K562 (cell line): ENCODE measurements at regions not wholly inside any gene's neighbourhood (a gene's known extent, or its start where the extent isn't known, plus 50 kb on each side); places are given as distances from the start of the nearest gene placed in this dataset.

Source experiments
- ATAC-seq: fragments of 200-7000 bp; cut with Tn5 transposase; 3 replicates; pipeline ENCODE4 v1.9.1; 2020; ENCODE audit warnings: moderate library complexity
- BruUV-seq: library from RNA; stranded (reverse); fragments of 400-500 nt; replicated peaks from 2 replicates; lab custom pipeline; 2021; lab: Mats Ljungman, UMichigan
- CTCF ChIA-PET: fragments of 300-600 bp; formaldehyde crosslinking; extraction: SDS; loops from one replicate; lab custom pipeline; 2021; ENCODE audit warnings: low intra/inter-chr PET ratio; lab: Yijun Ruan, JAX
- POLR2A ChIA-PET: fragments of 300-600, 350-650 bp; sonication (Branson Sonifier 250); formaldehyde crosslinking; extraction: SDS; loops from one replicate; lab custom pipeline; 2021; ENCODE audit warnings: antibody characterized with exemption, inconsistent platforms; lab: Yijun Ruan, JAX
- DNase-seq, 4 experiments: peaks; one replicate each; pipeline versions ENCODE4 v3.0.0 to v3.0.0-alpha.2; 2011 to 2018; ENCODE audit warnings: low spot score in 3 of 4, mixed read lengths in 3 of 4; ENCODE audit errors: extremely low read depth in 1 of 4
- FAIRE-seq: peaks from 2 replicates; lab custom pipeline; 2011; peaks lifted over from hg19 to GRCh38; lab: Jason Lieb, UNC
- H2AFZ ChIP-seq: 2 replicates; pipeline ENCODE4 v1.6.0; 2011; ENCODE audit warnings: low read depth, low read length, control low read depth, inconsistent platforms
- H3K27ac ChIP-seq: fragments of 200-600 bp; 3 replicates; pipeline ENCODE4 v1.8.0; 2011; ENCODE audit warnings: low read depth, mild to moderate bottlenecking, control low read depth, inconsistent platforms, low read length, moderate library complexity, mixed read lengths; ENCODE audit errors: extremely low read depth
- H3K27me3 ChIP-seq, 2 experiments: fragments of 300-600 bp in 1 of 2; 2 replicates in 1 of 2; 3 replicates in 1 of 2; pipeline versions ENCODE4 v1.6.0 to v1.8.0; 2011; ENCODE audit warnings: inconsistent platforms in 2 of 2, low read length in 2 of 2, mild to moderate bottlenecking in 1 of 2, mixed read lengths in 1 of 2, moderate library complexity in 1 of 2; ENCODE audit not compliant: control insufficient read depth in 2 of 2, insufficient read depth in 2 of 2
- H3K36me3 ChIP-seq: fragments of 300-600 bp; 3 replicates; pipeline ENCODE4 v1.8.0; 2011; ENCODE audit warnings: mild to moderate bottlenecking, low read length, inconsistent platforms; ENCODE audit not compliant: control insufficient read depth, insufficient read depth
- H3K4me1 ChIP-seq, 2 experiments: fragments of 200-600 bp in 1 of 2; replicated peaks in 1 of 2; 2 replicates in 1 of 2; 3 replicates in 1 of 2; pipeline versions ENCODE4 v1.5.1 to v1.8.0; 2011; ENCODE audit warnings: inconsistent platforms in 2 of 2, low read length in 2 of 2, mild to moderate bottlenecking in 1 of 2, mixed read lengths in 1 of 2, moderate library complexity in 1 of 2; ENCODE audit not compliant: control insufficient read depth in 2 of 2, insufficient read depth in 2 of 2
- H3K4me2 ChIP-seq: 2 replicates; pipeline ENCODE4 v1.6.1; 2011; ENCODE audit warnings: low read length, control low read depth, inconsistent platforms, mixed read lengths; ENCODE audit not compliant: insufficient read depth
- H3K4me3 ChIP-seq: fragments of 200-600 bp; sonication (generic), shearing (Covaris generic); 2 replicates; pipeline ENCODE4 v1.5.1; 2016; ENCODE audit warnings: control low read depth, inconsistent platforms
- H3K79me2 ChIP-seq: fragments of 200-600 bp; 3 replicates; pipeline ENCODE4 v1.8.0; 2011; ENCODE audit warnings: low read length, inconsistent platforms; ENCODE audit not compliant: control insufficient read depth, insufficient read depth
- H3K9ac ChIP-seq, 2 experiments: 2 replicates each; pipeline versions ENCODE4 v1.6.0 to v1.6.1; 2011; ENCODE audit warnings: low read depth in 2 of 2, low read length in 2 of 2, control low read depth in 1 of 2, inconsistent platforms in 1 of 2, mild to moderate bottlenecking in 1 of 2, mixed read lengths in 1 of 2; ENCODE audit not compliant: insufficient read depth in 1 of 2
- H3K9me1 ChIP-seq: one replicate; pipeline ENCODE4 v1.6.0; 2011; ENCODE audit warnings: inconsistent platforms, mild to moderate bottlenecking, low read length, moderate library complexity; ENCODE audit not compliant: control insufficient read depth, insufficient read depth
- H3K9me3 ChIP-seq: replicated peaks from 2 replicates; pipeline ENCODE4 v1.5.1; 2011; ENCODE audit warnings: low read depth, low read length, inconsistent platforms; ENCODE audit not compliant: control insufficient read depth, insufficient read depth
- H4K20me1 ChIP-seq: replicated peaks from 2 replicates; pipeline ENCODE4 v1.6.1; 2011; ENCODE audit warnings: low read length, inconsistent platforms, mixed read lengths; ENCODE audit not compliant: control insufficient read depth, insufficient read depth
- FOXA1 ChIP-seq: fragments of 450-650 bp; IDR thresholded peaks from 2 replicates; pipeline ENCODE4 v1.6.1; 2016; ENCODE audit warnings: mild to moderate bottlenecking, borderline replicate concordance
- KAT2B ChIP-seq: IDR thresholded peaks from one replicate; pipeline ENCODE4 v1.6.1; 2012; ENCODE audit warnings: low read depth, mild to moderate bottlenecking, control low read depth, inconsistent platforms, low read length, moderate library complexity
- KAT8 ChIP-seq: fragments of 450-650 bp; IDR thresholded peaks from 2 replicates; pipeline ENCODE4 v1.6.1; 2016; ENCODE audit warnings: low read depth, mild to moderate bottlenecking
- MEF2D ChIP-seq: conservative IDR thresholded peaks from 2 replicates; pipeline ENCODE4 v1.6.1; 2016; ENCODE audit warnings: low read depth, missing genetic modification characterization, missing compliant biosample characterization
- NFXL1 ChIP-seq: fragments of 450-650 bp; formaldehyde crosslinking; IDR thresholded peaks from 2 replicates; pipeline ENCODE4 v1.4.0; 2021; ENCODE audit warnings: mild to moderate bottlenecking
- ZNF785 ChIP-seq: fragments of 250-450 bp; sonication (Bioruptor Pico); IDR thresholded peaks from 2 replicates; pipeline ENCODE4 v1.4.0; 2020; ENCODE audit warnings: mild to moderate bottlenecking
- WGBS: fragments of 100-300 bp; shearing (Covaris generic); methylation state at CpG from one replicate; pipeline ENCODE4 v1.1.6; 2016; ENCODE audit warnings: low coverage, mixed read lengths; ENCODE audit not compliant: insufficient coverage; ENCODE audit errors: missing lambda C conversion rate; 5-methylcytosine and 5-hydroxymethylcytosine counted together
- in situ Hi-C: fragments of 300-500 bp; cut with MboI; formaldehyde crosslinking; loops from 4 replicates; pipeline ENCODE4 v1.15.0; 2018; ENCODE audit warnings: inconsistent platforms, mixed read lengths
- intact Hi-C: fragments of 100-400 bp; cut with micrococcal nuclease; formaldehyde crosslinking; loops from 2 replicates; pipeline ENCODE4 v1.14.2; 2022
- TF ChIP-seq, protein P1 (sequence below): fragments of 450-650 bp; IDR thresholded peaks from 2 replicates; pipeline ENCODE4 v1.6.1; 2017; ENCODE audit warnings: antibody characterized with exemption

DNA sequence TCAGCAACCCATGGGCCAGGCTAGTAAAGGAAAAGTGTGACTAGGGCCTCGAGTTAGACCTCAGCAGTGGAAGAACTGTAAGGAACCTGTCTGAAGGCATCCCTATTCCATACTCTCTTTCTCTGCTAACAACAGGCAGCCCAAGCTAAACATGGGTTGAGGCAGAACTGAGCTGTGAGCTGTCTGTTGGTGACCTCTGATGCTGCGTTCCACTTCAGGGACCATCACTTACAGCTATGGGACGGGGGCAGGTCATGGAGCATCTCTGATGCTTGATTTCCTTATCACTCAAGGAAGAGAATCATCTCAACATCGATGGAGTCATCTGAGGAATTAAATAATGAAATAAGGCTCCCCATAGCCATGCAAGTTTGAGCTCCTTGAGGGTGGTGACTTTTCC is 174.8 kb downstream of the ACTL7B start:
- ATAC-seq (no peak), DNase-seq (no peak), FAIRE-seq (no peak)
- H3K9me3 ChIP-seq, result no peaks in the 10 kb centered on the region
- H3K9me1 ChIP-seq, result no peaks in the 10 kb centered on the region
- intact Hi-C loops, result no loop called here
- no peak overlapping the region for H3K4me3 ChIP-seq
- BruUV-seq, result no TSS peak
- no peaks in the 10 kb centered on the region for H3K36me3 ChIP-seq
- in situ Hi-C loops, result no loop called here
- no peaks in the 10 kb centered on the region for H3K79me2 ChIP-seq
- H3K27me3 ChIP-seq, result no peaks in the 10 kb centered on the region; a peak in 1 of 5 replicates
- no peak overlapping the region for H2AFZ ChIP-seq
- no peak for TF ChIP-seq NFXL1 (CRISPR knock-in tag)
- TF ChIP-seq KAT2B, result no peak
- TF ChIP-seq, protein P1, sequence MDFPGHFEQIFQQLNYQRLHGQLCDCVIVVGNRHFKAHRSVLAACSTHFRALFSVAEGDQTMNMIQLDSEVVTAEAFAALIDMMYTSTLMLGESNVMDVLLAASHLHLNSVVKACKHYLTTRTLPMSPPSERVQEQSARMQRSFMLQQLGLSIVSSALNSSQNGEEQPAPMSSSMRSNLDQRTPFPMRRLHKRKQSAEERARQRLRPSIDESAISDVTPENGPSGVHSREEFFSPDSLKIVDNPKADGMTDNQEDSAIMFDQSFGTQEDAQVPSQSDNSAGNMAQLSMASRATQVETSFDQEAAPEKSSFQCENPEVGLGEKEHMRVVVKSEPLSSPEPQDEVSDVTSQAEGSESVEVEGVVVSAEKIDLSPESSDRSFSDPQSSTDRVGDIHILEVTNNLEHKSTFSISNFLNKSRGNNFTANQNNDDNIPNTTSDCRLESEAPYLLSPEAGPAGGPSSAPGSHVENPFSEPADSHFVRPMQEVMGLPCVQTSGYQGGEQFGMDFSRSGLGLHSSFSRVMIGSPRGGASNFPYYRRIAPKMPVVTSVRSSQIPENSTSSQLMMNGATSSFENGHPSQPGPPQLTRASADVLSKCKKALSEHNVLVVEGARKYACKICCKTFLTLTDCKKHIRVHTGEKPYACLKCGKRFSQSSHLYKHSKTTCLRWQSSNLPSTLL, result no peak
- TF ChIP-seq ZNF785 (CRISPR knock-in tag), result no peak
- no peak for TF ChIP-seq MEF2D (tag)
- no peak for TF ChIP-seq KAT8
- no peak for TF ChIP-seq FOXA1
- H3K4me1 ChIP-seq, result no peaks in the 10 kb centered on the region
- ChIA-PET CTCF (no interaction called here), POLR2A (interaction anchor here (0.6 kb wide), 1 partner anchor 809 kb away, joined by 3 read pairs; no protein-coding TSS in a partner anchor)
- no peaks in the 10 kb centered on the region for H4K20me1 ChIP-seq
- WGBS, result 0% methylated on average over 3 of the region's 4 CpGs
- no peak overlapping the region for H3K4me2 ChIP-seq
- H3K9ac ChIP-seq, result no peak overlapping the region
- H3K27ac ChIP-seq, result no peak overlapping the region
